HepG2 (cell line): ENCODE measurements at regions not wholly inside any gene's neighbourhood (a gene's known extent, or its start where the extent isn't known, plus 50 kb on each side); places are given as distances from the start of the nearest gene placed in this dataset.

Source experiments
- ATAC-seq: fragments of 200-7000 bp; cut with Tn5 transposase; 3 replicates; pipeline ENCODE4 v1.9.1; 2020; ENCODE audit warnings: mild to moderate bottlenecking, moderate library complexity
- BruUV-seq: library from RNA; stranded (reverse); fragments of 400-500 nt; replicated peaks from 2 replicates; lab custom pipeline; 2021; lab: Mats Ljungman, UMichigan
- CTCF ChIA-PET: fragments of 300-600 bp; formaldehyde crosslinking; extraction: SDS; loops from one replicate; lab custom pipeline; 2021; ENCODE audit warnings: low total read pairs, inconsistent platforms, low intra/inter-chr PET ratio; lab: Yijun Ruan, JAX
- POLR2A ChIA-PET: fragments of 350-600 bp; sonication (Branson Sonifier 250); formaldehyde crosslinking; loops from one replicate; lab custom pipeline; 2020; ENCODE audit warnings: antibody characterized with exemption, inconsistent platforms; lab: Yijun Ruan, JAX
- DNase-seq: peaks from one replicate; pipeline ENCODE4 v3.0.0-alpha.2; 2015; ENCODE audit warnings: low spot score
- FAIRE-seq: peaks from 3 replicates; lab custom pipeline; 2011; peaks lifted over from hg19 to GRCh38; lab: Jason Lieb, UNC
- H2AFZ ChIP-seq: one replicate; pipeline ENCODE4 v1.6.1; 2011; ENCODE audit warnings: low read length, inconsistent platforms
- H3K27ac ChIP-seq: fragments of 300-600 bp; 3 replicates; pipeline ENCODE4 v1.8.0; 2011; ENCODE audit warnings: mixed run types, mild to moderate bottlenecking, mixed read lengths, low read length, inconsistent platforms; ENCODE audit not compliant: insufficient read depth; ENCODE audit errors: extremely low read length
- H3K27me3 ChIP-seq, 2 experiments: fragments of 200-600 bp in 1 of 2; 2 replicates in 1 of 2; 3 replicates in 1 of 2; pipeline versions ENCODE4 v1.6.0 to v1.8.0; 2011; ENCODE audit warnings: low read length in 2 of 2, mild to moderate bottlenecking in 2 of 2, moderate library complexity in 2 of 2, inconsistent platforms in 1 of 2; ENCODE audit not compliant: insufficient read depth in 2 of 2, control insufficient read depth in 1 of 2
- H3K36me3 ChIP-seq, 2 experiments: fragments of 200-600 bp in 1 of 2; replicated peaks in 1 of 2; 2 replicates in 1 of 2; 3 replicates in 1 of 2; pipeline versions ENCODE4 v1.5.1 to v1.8.0; 2011; ENCODE audit warnings: low read length in 2 of 2, inconsistent platforms in 1 of 2; ENCODE audit not compliant: insufficient read depth in 2 of 2, control insufficient read depth in 1 of 2
- H3K4me1 ChIP-seq: 2 replicates; pipeline ENCODE4 v1.5.1; 2012; ENCODE audit warnings: low read length, inconsistent platforms; ENCODE audit not compliant: insufficient read depth
- H3K4me2 ChIP-seq: 2 replicates; pipeline ENCODE4 v1.6.0; 2011; ENCODE audit warnings: low read depth, low read length, inconsistent platforms
- H3K4me3 ChIP-seq, 3 experiments: fragments of 200-600 bp in 1 of 3; sonication (generic), shearing (Covaris generic) in 1 of 3; replicated peaks in 1 of 3; 2 replicates each; pipeline ENCODE4 v1.5.1; 2011 to 2016; ENCODE audit warnings: low read length in 3 of 3, inconsistent platforms in 2 of 3, low read depth in 2 of 3, mild to moderate bottlenecking in 2 of 3, control low read depth in 1 of 3, mixed read lengths in 1 of 3; ENCODE audit not compliant: insufficient read depth in 1 of 3
- H3K79me2 ChIP-seq: one replicate; pipeline ENCODE4 v1.6.1; 2011; ENCODE audit warnings: low read length, inconsistent platforms; ENCODE audit not compliant: insufficient read depth
- H3K9ac ChIP-seq: 2 replicates; pipeline ENCODE4 v1.6.0; 2011; ENCODE audit warnings: mild to moderate bottlenecking, low read depth, low read length, inconsistent platforms; ENCODE audit not compliant: insufficient read depth
- H3K9me3 ChIP-seq: 2 replicates; pipeline ENCODE4 v1.5.1; 2012; ENCODE audit warnings: mild to moderate bottlenecking, low read length
- H4K20me1 ChIP-seq: 2 replicates; pipeline ENCODE4 v1.6.0; 2011; ENCODE audit warnings: inconsistent platforms, mild to moderate bottlenecking, low read length, moderate library complexity; ENCODE audit not compliant: insufficient read depth
- CBX5 ChIP-seq: sonication (generic); formaldehyde crosslinking; IDR thresholded peaks from 2 replicates; pipeline ENCODE4 v1.4.0; 2020; ENCODE audit warnings: missing genetic modification reagents, borderline replicate concordance
- GTF3A ChIP-seq: sonication (generic); formaldehyde crosslinking; conservative IDR thresholded peaks from 2 replicates; pipeline ENCODE4 v1.4.0; 2020; ENCODE audit warnings: mild to moderate bottlenecking, missing genetic modification reagents
- HNF4G ChIP-seq, 2 experiments: sonication (generic) in 1 of 2; formaldehyde crosslinking in 1 of 2; IDR thresholded peaks; 2 replicates each; pipeline versions ENCODE4 v1.4.0 to v1.6.1; 2011 to 2020; ENCODE audit warnings: borderline replicate concordance in 2 of 2, low read depth in 2 of 2, mild to moderate bottlenecking in 2 of 2, low read length in 1 of 2, missing genetic modification reagents in 1 of 2, moderate library complexity in 1 of 2
- MTA1 ChIP-seq: sonication (generic); formaldehyde crosslinking; IDR thresholded peaks from 2 replicates; pipeline ENCODE4 v1.4.0; 2020; ENCODE audit warnings: missing genetic modification reagents, mild to moderate bottlenecking, borderline replicate concordance
- NFE2 ChIP-seq: sonication (generic); formaldehyde crosslinking; IDR thresholded peaks from 2 replicates; pipeline ENCODE4 v1.4.0; 2020; ENCODE audit warnings: missing genetic modification reagents
- NKX3-1 ChIP-seq: sonication (generic); formaldehyde crosslinking; IDR thresholded peaks from 2 replicates; pipeline ENCODE4 v1.5.0; 2020; ENCODE audit warnings: missing genetic modification reagents
- PHF8 ChIP-seq: sonication (generic); formaldehyde crosslinking; IDR thresholded peaks from 2 replicates; pipeline ENCODE4 v1.5.0; 2020; ENCODE audit warnings: missing genetic modification reagents
- SPEN ChIP-seq: sonication (generic); formaldehyde crosslinking; IDR thresholded peaks from 2 replicates; pipeline ENCODE4 v1.5.1; 2020; ENCODE audit warnings: low read depth, mild to moderate bottlenecking, missing genetic modification reagents
- SSRP1 ChIP-seq: IDR thresholded peaks from 2 replicates; pipeline ENCODE4 v1.6.1; 2016; ENCODE audit warnings: control low read depth
- ZBTB8A ChIP-seq: sonication (generic); formaldehyde crosslinking; IDR thresholded peaks from 2 replicates; pipeline ENCODE4 v1.4.0; 2020; ENCODE audit warnings: mild to moderate bottlenecking, low read depth, missing genetic modification reagents, borderline replicate concordance
- ZNF775 ChIP-seq: sonication (generic); formaldehyde crosslinking; IDR thresholded peaks from 2 replicates; pipeline ENCODE4 v1.4.0; 2020; ENCODE audit warnings: missing genetic modification reagents, mild to moderate bottlenecking, moderate library complexity, borderline replicate concordance
- WGBS: methylation state at CpG from one replicate; pipeline ENCODE4 v1.1.6; 2017; ENCODE audit warnings: low lambda C conversion rate; 5-methylcytosine and 5-hydroxymethylcytosine counted together
- in situ Hi-C: cut with HindIII; loops from 2 replicates; pipeline ENCODE4 v1.10.0; 2017; ENCODE audit warnings: low pct_unique_long_range_greater_than_20kb; ENCODE audit not compliant: extremely low pct_ligation_motif_present
- intact Hi-C: fragments of 100-400 bp; cut with micrococcal nuclease; formaldehyde crosslinking; loops from one replicate; pipeline ENCODE4 v1.10.0; 2022; ENCODE audit not compliant: unreplicated experiment
- TF ChIP-seq, protein P1 (sequence below): sonication (generic); formaldehyde crosslinking; IDR thresholded peaks from 2 replicates; pipeline ENCODE4 v1.4.0; 2020; ENCODE audit warnings: missing genetic modification reagents, mild to moderate bottlenecking, borderline replicate concordance
- TF ChIP-seq, protein P2 (sequence below): sonication (generic); formaldehyde crosslinking; IDR thresholded peaks from 2 replicates; pipeline ENCODE4 v1.5.0; 2020; ENCODE audit warnings: mild to moderate bottlenecking, missing genetic modification reagents, moderate library complexity
- TF ChIP-seq, protein P3 (sequence below): IDR thresholded peaks from 2 replicates; pipeline ENCODE4 v1.6.1; 2016; ENCODE audit warnings: missing biosample characterization, missing genetic modification reagents, low read depth

DNA sequence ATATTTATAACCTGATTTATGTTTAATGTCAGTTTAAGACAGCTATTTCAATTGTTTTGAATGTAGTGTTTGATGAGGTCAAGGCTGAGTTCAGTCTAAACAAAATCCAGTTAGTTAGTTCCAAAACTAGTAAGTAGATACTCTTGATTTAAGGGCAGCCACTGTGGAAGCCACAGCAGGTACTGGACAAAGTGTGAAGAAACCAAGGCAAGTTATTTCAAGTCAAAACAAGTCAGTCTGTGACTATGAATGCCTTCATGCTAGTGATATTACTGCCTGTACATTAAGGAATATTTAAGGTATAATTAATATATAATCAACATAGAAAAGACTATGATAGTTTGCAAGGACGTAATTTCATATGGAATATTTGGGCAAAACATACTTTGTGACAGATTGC, 362.3 kb downstream of the DMRTA1 start:
- H3K36me3 ChIP-seq = no peaks in the 10 kb centered on the region
- FAIRE-seq = no peak
- no peaks in the 10 kb centered on the region for H3K79me2 ChIP-seq
- H2AFZ ChIP-seq = no peak overlapping the region
- no peak overlapping the region for H3K27ac ChIP-seq
- no peak overlapping the region for H3K9ac ChIP-seq
- in situ Hi-C loops (no loop called here), intact Hi-C loops (no loop called here)
- no TSS peak for BruUV-seq
- H4K20me1 ChIP-seq = no peaks in the 10 kb centered on the region
- ATAC-seq = no peak
- POLR2A ChIA-PET = no interaction called here
- TF ChIP-seq ZBTB8A (no peak), NFE2 (CRISPR knock-in tag) (no peak), HNF4G (IDR thresholded peaks at IDR 0.05; ENCODE audit: borderline replicate concordance, low read depth, low read length) (no peak), HNF4G (CRISPR knock-in tag; IDR thresholded peaks at IDR 0.05; ENCODE audit: borderline replicate concordance, low read depth) (no peak), NKX3-1 (no peak), SSRP1 (CRISPR knock-in tag) (no peak), PHF8 (no peak), CBX5 (CRISPR knock-in tag) (no peak), GTF3A (no peak), ZNF775 (CRISPR knock-in tag) (no peak), MTA1 (CRISPR knock-in tag) (no peak), SPEN (no peak)
- TF ChIP-seq, protein P1, sequence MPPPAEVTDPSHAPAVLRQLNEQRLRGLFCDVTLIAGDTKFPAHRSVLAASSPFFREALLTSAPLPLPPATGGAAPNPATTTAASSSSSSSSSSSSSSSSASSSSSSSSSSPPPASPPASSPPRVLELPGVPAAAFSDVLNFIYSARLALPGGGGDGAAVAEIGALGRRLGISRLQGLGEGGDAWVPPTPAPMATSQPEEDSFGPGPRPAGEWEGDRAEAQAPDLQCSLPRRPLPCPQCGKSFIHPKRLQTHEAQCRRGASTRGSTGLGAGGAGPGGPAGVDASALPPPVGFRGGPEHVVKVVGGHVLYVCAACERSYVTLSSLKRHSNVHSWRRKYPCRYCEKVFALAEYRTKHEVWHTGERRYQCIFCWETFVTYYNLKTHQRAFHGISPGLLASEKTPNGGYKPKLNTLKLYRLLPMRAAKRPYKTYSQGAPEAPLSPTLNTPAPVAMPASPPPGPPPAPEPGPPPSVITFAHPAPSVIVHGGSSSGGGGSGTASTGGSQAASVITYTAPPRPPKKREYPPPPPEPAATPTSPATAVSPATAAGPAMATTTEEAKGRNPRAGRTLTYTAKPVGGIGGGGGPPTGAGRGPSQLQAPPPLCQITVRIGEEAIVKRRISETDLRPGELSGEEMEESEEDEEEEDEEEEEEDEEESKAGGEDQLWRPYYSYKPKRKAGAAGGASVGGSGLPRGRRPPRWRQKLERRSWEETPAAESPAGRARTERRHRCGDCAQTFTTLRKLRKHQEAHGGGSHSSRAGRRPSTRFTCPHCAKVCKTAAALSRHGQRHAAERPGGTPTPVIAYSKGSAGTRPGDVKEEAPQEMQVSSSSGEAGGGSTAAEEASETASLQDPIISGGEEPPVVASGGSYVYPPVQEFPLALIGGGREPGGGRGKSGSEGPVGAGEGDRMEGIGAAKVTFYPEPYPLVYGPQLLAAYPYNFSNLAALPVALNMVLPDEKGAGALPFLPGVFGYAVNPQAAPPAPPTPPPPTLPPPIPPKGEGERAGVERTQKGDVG (CRISPR knock-in tag) = no peak
- TF ChIP-seq, protein P2, sequence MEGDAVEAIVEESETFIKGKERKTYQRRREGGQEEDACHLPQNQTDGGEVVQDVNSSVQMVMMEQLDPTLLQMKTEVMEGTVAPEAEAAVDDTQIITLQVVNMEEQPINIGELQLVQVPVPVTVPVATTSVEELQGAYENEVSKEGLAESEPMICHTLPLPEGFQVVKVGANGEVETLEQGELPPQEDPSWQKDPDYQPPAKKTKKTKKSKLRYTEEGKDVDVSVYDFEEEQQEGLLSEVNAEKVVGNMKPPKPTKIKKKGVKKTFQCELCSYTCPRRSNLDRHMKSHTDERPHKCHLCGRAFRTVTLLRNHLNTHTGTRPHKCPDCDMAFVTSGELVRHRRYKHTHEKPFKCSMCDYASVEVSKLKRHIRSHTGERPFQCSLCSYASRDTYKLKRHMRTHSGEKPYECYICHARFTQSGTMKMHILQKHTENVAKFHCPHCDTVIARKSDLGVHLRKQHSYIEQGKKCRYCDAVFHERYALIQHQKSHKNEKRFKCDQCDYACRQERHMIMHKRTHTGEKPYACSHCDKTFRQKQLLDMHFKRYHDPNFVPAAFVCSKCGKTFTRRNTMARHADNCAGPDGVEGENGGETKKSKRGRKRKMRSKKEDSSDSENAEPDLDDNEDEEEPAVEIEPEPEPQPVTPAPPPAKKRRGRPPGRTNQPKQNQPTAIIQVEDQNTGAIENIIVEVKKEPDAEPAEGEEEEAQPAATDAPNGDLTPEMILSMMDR (CRISPR knock-in tag) = no peak
- TF ChIP-seq, protein P3, sequence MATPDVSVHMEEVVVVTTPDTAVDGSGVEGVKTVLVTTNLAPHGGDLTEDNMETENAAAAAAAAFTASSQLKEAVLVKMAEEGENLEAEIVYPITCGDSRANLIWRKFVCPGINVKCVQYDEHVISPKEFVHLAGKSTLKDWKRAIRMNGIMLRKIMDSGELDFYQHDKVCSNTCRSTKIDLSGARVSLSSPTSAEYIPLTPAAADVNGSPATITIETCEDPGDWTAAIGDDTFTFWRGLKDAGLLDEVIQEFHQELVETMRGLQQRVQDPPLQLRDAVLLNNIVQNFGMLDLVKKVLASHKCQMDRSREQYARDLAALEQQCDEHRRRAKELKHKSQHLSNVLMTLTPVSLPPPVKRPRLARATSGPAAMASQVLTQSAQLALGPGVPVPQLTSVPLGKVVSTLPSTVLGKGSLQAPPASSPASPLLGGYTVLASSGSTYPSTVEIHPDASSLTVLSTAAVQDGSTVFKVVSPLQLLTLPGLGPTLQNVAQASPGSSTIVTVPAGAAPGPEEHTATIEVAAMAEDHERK = no peak
- 3% methylated on average over 1 of the region's 1 CpG for WGBS
- peaks cover 57% of the 10 kb centered on the region for H3K9me3 ChIP-seq
- no peak overlapping the region for H3K4me2 ChIP-seq
- H3K4me1 ChIP-seq = no peaks in the 10 kb centered on the region
- no peaks in the 10 kb centered on the region for H3K27me3 ChIP-seq
- no peak for DNase-seq
- no peak overlapping the region for H3K4me3 ChIP-seq
- CTCF ChIA-PET = no interaction called here
